Stimulated activated CD8-positive, alpha-beta memory T cell treated with anti-CD3 and anti-CD28 coated beads, Interleukin-4, amount 100 ng/mL, for 1 hour (primary cell): ENCODE measurements at regions not wholly inside any gene's neighbourhood (a gene's known extent, or its start where the extent isn't known, plus 50 kb on each side); places are given as distances from the start of the nearest gene placed in this dataset.

Experiments
- DNase-seq, 2 donors: peaks; one replicate each; pipeline ENCODE4 v3.0.0-alpha.2; 2020; ENCODE audit warnings: low read depth in 2 of 2, low spot score in 1 of 2

GRCh38 chr15:75131269-75131643 is 70.4 kb upstream of the C15orf39 start:
- no peak for DNase-seq

DNA sequence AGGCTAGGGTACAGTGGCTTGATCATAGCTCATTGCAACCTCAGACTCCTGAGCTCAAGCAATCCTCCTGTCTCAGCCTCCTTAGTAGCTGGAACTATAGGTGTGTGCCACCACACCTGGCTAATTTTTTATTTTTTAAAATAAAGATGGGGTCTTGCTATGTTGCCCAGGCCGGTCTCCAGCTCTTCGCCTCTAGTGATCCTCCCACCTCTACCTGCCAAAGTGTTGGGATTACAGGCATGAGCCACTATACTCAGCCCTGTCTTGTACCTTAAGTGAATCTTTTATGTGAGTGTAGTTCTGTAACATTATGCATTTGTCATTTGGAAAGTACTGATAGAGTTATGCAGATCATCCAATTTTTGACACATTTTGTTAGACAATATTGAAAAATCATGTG is 66.9 kb upstream of the C15orf39 start:
- no peak for DNase-seq

- DNase-seq, result no peak
Observed at GRCh38 chr15:75136118-75136517, 65.6 kb upstream of the C15orf39 start.

GRCh38 chr15:75136758-75137157 is 64.9 kb upstream of the C15orf39 start:
- DNase-seq, result no peak

GRCh38 chr15:75138016-75138999 is 63.4 kb upstream of the C15orf39 start:
- DNase-seq, result no peak

GRCh38 chr15:75140080-75140879 is 61.4 kb upstream of the C15orf39 start:
- DNase-seq, result no peak

DNA sequence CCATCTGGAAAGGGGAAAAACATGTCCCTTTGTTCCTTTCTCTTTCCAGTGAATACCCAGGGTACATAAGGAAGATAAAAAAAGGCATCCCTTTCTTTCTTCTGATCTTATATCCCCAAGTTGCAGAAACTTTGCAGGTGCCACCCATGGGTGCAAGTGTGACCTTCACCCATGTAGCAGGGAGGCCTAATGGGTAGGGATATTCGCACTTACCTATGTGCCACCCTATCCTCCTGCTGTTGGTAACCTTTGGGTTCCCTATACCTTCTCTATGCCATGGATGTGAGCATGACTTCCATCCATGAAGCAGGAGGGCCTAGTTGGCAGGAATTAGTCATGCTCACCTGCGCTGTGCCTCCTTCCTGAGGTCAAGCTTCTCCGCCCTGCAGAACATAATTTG is 59.2 kb upstream of the C15orf39 start:
- DNase-seq, result no peak

DNA sequence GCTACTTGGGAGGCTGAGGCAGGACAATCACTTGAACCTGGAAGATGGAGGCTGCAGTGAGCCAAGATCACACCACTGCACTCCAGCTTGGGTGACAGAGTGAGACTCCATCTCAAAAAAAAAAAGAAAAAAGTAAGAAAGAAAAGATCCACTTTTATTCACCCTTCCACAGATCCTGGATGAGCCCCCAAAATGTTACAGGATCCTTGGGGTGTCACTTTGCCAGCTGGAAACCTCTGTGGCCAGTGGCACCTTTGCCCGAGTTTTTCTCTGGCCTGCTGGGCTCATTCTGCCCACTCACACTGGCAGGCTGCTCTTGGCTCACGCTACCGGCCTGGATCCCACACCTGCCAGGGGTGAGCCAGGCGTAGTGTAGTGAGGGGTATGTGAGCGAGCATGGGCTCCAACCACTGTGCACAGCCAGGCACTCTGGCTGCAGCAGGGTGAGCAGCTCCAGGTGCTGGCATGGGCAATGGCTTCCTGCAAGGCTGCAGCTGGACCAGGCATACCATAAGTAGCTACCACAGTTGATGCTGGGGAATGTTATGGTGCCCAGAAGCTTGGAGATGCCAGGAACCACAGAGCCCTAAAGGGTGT is 57.8 kb upstream of the C15orf39 start:
- DNase-seq, result no peak

DNA sequence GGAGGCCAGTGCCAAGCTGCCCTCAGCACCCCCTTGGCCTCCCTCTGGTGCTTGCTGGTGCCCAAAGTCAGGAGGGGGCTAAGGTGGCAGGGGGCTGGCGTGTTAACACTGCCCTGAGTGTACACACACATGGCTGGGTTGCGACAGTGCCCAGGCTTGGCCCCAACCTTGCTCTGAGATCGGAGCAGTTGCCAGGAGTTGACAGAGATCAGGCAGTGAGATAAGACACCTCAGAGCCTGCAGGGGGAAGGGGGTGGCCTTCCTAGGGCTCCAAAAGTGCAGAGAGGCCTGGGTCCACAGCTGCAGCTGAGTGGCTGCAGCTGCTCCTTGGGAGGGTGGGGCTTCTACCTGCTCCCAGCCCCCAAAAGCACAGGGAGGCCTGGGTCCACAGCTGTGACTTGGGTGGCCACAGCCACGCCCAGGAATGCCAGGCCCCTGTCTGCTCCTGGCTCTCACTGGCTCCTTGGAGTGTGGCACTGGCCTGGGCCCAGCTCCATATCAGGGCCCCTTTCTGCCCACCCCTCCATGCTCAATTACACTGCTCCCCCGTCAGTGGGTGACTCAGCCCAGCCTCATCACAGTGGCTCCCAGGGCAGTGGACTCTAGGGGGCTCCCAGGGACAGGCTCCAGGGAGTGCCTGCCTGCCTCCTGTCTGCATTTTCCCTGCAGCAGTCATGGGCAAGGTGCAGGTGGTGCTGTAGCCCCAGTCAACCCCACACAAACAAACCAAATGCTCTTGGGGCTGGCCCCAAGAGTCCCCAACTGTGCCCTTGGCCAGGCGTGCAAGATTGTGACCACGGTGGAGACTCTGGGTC is 56.4 kb upstream of the C15orf39 start:
- DNase-seq, result no peak

GRCh38 chr15:75148280-75148679 is 53.4 kb upstream of the C15orf39 start:
- DNase-seq, result no peak

GRCh38 chr15:75149867-75150709 is 51.6 kb upstream of the C15orf39 start:
- DNase-seq, result no peak

DNA sequence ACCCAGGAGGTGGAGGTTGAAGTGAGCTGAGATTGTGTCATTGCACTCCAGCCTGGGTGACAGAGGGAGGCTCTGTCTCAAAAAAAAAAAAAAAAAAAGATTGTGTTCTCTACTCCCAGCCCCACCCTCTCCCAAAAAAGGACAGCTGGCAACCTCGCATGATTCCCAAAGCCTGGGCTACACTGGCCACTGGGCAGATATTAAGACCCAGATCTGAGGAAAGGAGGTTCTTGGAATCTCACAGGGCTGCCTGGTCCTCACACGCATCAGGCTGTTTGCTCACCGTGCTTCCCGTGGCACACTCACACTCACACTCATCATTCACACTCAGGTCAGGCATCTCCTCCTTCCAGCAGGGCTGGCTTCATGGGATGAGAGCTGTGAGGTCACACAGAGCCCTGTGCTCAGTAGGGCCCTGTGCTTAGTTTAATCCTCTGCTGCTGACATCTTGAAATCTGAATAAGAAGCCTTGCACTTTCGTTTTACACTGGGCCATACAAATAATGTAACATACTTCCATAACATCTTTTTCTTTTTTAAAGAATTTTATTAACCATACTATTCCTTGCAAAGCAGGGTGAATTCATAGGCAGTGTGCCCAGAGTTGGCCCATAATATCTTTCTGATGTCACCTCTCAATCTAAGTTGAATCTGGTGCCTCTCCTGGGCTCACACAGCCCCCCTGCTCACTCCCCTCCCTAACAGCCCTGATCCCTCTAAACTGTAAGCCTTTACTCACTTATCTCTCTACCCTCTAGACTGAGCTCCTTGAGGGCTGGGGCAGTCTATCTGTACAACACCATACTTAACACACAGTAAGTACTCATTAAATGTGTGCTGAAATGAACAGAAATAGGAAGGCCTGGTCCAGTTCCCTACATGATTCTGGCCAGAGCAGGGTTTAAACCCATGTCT is 50.2 kb upstream of the C15orf39 start:
- DNase-seq, result no peak
